Transverse colon (tissue), 4 donors: ENCODE measurements at regions not wholly inside any gene's neighbourhood (a gene's known extent, or its start where the extent isn't known, plus 50 kb on each side); places are given as distances from the start of the nearest gene placed in this dataset.

Experiments
- DNase-seq: peaks from one replicate; pipeline ENCODE4 v3.0.0-alpha.2; 2019
- H3K27ac ChIP-seq, 4 donors: fragments of 200-600 bp; sonication (generic); 2 replicates each; pipeline ENCODE4 v1.5.1; 2016 to 2018; ENCODE audit warnings: inconsistent platforms in 4 of 4
- H3K27me3 ChIP-seq: fragments of 200-600 bp; sonication (generic); 2 replicates; pipeline ENCODE4 v1.5.1; 2017; ENCODE audit warnings: inconsistent platforms
- H3K36me3 ChIP-seq, 4 donors: fragments of 200-600 bp; sonication (generic); 2 replicates each; pipeline ENCODE4 v1.5.1; 2017 to 2019; ENCODE audit warnings: inconsistent platforms in 4 of 4
- H3K4me1 ChIP-seq, 4 donors: fragments of 200-600 bp; sonication (generic); 2 replicates each; pipeline ENCODE4 v1.5.1; 2017 to 2020; ENCODE audit warnings: inconsistent platforms in 4 of 4
- H3K4me3 ChIP-seq, 4 donors: fragments of 200-600 bp; sonication (generic); 1 replicate in 1 of 4; 2 replicates in 3 of 4; pipeline versions ENCODE4 v1.5.1 to v1.6.1; 2017 to 2019; ENCODE audit warnings: inconsistent platforms in 4 of 4
- H3K9me3 ChIP-seq, 2 donors: fragments of 200-600 bp; sonication (generic); 2 replicates each; pipeline ENCODE4 v1.5.1; 2017 to 2019; ENCODE audit warnings: inconsistent platforms in 2 of 2
- EP300 ChIP-seq: sonication (generic); formaldehyde crosslinking; IDR thresholded peaks from one replicate; pipeline ENCODE4 v1.6.1; 2017; ENCODE audit warnings: antibody characterized with exemption, low read depth
- POLR2A ChIP-seq: fragments of 450-650 bp; IDR thresholded peaks from one replicate; pipeline ENCODE4 v1.6.1; 2016; ENCODE audit warnings: antibody characterized with exemption, mild to moderate bottlenecking, moderate library complexity
- POLR2AphosphoS5 ChIP-seq, 3 donors: sonication (generic); formaldehyde crosslinking; IDR thresholded peaks; one replicate each; pipeline ENCODE4 v1.6.1; 2016; ENCODE audit warnings: antibody characterized with exemption in 3 of 3
- WGBS, 2 donors: methylation state at CpG; one replicate each; pipeline ENCODE4 v1.1.5; 2018; ENCODE audit warnings: low coverage in 1 of 2; 5-methylcytosine and 5-hydroxymethylcytosine counted together
- in situ Hi-C, 4 donors: fragments of 200-750 bp; cut with MboI; loops; one replicate each; pipeline versions ENCODE4 v1.15.0 to v1.15.1; 2017; ENCODE audit warnings: low sequenced_read_pairs in 3 of 4, low pct_ligation_motif_present in 1 of 4, low pct_unique_long_range_greater_than_20kb in 1 of 4
- intact Hi-C: fragments of 100-400 bp; cut with DNase I; formaldehyde crosslinking; loops from one replicate; pipeline ENCODE4 v1.15.1; 2023; ENCODE audit warnings: low total_unique reads
- TF ChIP-seq, protein P1 (sequence below), 5 experiments: fragments of 200-600 bp in 3 of 5; fragments of 450-650 bp in 2 of 5; sonication (generic) in 3 of 5; IDR thresholded peaks; 1 replicate in 2 of 5; 2 replicates in 3 of 5; pipeline ENCODE4 v1.5.1; 2016 to 2017; ENCODE audit warnings: antibody characterized with exemption in 5 of 5, inconsistent platforms in 3 of 5, mild to moderate bottlenecking in 2 of 5, moderate library complexity in 1 of 5

DNA sequence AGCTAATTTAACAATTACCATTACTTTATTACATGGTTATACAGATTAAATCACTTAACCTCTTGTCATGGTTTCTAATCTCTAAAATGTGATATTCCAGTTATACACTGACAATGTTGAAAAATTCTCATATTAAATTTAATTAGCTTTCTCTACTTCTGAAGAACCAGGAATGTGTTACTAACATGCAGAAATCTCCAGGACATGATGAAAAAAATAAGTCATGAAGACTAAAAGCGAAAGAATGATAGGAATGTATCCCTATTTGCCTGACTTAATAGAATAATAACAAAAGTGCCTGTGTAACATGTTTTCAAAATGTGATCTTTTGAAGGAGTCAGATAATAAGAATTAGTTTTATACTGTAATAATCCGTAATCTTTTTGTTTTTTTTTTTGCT lies 2823.7 kb upstream of the PCDH20 start:
- intact Hi-C loops = no loop called here
- no peaks in the 10 kb centered on the region for H3K9me3 ChIP-seq

DNA sequence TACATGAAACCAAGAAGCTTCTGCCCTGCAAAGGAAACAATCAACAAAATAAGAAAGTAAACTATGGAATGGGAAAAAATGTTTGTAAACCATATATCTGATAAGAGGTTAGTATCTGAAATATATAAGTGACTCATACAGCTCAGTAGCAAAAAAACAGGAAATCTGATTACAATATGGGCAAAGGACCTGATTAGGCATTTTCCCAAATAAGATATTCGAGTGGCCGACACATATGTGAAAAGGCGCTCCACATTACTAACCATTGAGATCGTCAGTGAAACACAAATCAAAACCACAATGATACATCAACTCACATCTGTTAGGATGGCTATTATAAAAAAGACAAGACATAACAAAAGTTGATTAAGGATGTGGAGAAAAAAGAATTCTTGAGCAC lies 2818.6 kb upstream of the PCDH20 start:
- TF ChIP-seq POLR2A = no peak
- no peak for TF ChIP-seq POLR2AphosphoS5 (IDR thresholded peaks at IDR 0.05)
- TF ChIP-seq EP300 = no peak
- TF ChIP-seq, protein P1, sequence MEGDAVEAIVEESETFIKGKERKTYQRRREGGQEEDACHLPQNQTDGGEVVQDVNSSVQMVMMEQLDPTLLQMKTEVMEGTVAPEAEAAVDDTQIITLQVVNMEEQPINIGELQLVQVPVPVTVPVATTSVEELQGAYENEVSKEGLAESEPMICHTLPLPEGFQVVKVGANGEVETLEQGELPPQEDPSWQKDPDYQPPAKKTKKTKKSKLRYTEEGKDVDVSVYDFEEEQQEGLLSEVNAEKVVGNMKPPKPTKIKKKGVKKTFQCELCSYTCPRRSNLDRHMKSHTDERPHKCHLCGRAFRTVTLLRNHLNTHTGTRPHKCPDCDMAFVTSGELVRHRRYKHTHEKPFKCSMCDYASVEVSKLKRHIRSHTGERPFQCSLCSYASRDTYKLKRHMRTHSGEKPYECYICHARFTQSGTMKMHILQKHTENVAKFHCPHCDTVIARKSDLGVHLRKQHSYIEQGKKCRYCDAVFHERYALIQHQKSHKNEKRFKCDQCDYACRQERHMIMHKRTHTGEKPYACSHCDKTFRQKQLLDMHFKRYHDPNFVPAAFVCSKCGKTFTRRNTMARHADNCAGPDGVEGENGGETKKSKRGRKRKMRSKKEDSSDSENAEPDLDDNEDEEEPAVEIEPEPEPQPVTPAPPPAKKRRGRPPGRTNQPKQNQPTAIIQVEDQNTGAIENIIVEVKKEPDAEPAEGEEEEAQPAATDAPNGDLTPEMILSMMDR (IDR thresholded peaks at IDR 0.05) = no peak
- 64% methylated on average over 4 of the region's 4 CpGs; no CpG with 5 or more reads in 1 of the 2 donors for WGBS, 2 donors
- intact Hi-C loops = no loop called here
- no peaks in the 10 kb centered on the region for H3K36me3 ChIP-seq
- H3K4me3 ChIP-seq = no peak overlapping the region
- no peaks in the 10 kb centered on the region for H3K4me1 ChIP-seq
- no peak overlapping the region for H3K27ac ChIP-seq
- in situ Hi-C loops = no loop called here
- no peak for DNase-seq
- H3K27me3 ChIP-seq = no peaks in the 10 kb centered on the region
- H3K9me3 ChIP-seq = peaks cover 4 to 8% of the 10 kb centered on the region in 2 donors

More for the DNA sequence above, 2823.7 kb upstream of the PCDH20 start:
- no peak for DNase-seq
- Histone ChIP-seq H3K27me3 (no peaks in the 10 kb centered on the region), H3K36me3 (no peaks in the 10 kb centered on the region), H3K4me3 (no peak overlapping the region), H3K27ac (no peak overlapping the region), H3K4me1 (no peaks in the 10 kb centered on the region)
- 63 to 80% methylated on average over 2 of the region's 2 CpGs for WGBS, 2 donors
- TF ChIP-seq POLR2AphosphoS5 (IDR thresholded peaks at IDR 0.05) (no peak), POLR2A (no peak), EP300 (no peak)
- TF ChIP-seq, protein P1 (IDR thresholded peaks at IDR 0.05) = no peak
- in situ Hi-C loops = no loop called here

GRCh38 chr13:64223016-64223415 lies 2807.4 kb upstream of the PCDH20 start:
- no peak for DNase-seq
- intact Hi-C loops (no loop called here), in situ Hi-C loops (no loop called here)
- H3K4me1 ChIP-seq = no peaks in the 10 kb centered on the region
- H3K27me3 ChIP-seq = no peaks in the 10 kb centered on the region
- no peaks in the 10 kb centered on the region for H3K36me3 ChIP-seq
- TF ChIP-seq POLR2AphosphoS5 (IDR thresholded peaks at IDR 0.05) (no peak), EP300 (no peak), POLR2A (no peak)
- TF ChIP-seq, protein P1 (IDR thresholded peaks at IDR 0.05) = no peak
- WGBS, 2 donors = 73 to 88% methylated on average over 3 of the region's 3 CpGs
- H3K27ac ChIP-seq = no peak overlapping the region
- peaks cover 0 to 18% of the 10 kb centered on the region in 2 donors for H3K9me3 ChIP-seq
- no peak overlapping the region for H3K4me3 ChIP-seq

DNA sequence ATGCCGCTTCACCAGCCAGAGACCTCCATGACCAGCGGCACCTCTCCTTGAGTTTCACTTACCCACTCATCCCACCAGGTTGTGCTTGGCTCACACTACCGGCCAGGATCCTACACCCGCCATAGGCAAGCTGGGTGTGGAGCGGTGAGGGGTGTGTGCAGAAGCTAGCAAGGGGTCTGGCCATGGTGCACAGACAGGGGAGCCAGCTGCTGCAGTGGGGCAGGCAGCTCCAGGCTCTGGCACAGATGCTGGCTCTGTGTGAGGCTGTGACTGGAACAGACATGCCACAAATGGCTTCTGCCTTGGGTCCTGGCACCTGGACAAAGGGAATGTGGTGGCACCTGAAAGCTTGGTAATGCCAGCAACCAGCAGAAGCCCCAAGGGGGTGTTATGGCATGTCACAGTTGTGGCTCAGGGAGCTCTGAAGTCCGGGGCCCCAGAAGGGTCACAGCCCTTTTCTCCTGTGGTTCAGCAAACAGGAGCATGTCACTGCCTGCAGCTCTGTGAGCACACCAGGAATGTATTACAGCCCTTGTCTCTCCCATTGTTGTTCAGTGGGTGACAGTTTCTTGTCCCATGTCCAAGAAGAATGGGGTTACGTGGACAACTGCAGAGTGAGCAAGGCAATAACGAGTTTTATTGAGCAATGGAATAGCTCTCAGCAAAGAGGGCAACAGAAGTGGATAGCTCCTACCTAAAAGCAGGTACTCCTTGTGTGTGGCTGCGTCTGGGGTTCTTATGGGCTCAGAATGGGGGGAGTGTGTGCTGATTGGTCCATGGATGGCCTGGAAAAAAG lies 2791.0 kb upstream of the PCDH20 start:
- 77 to 83% methylated on average over 2 to 9 of the region's 9 CpGs for WGBS, 2 donors
- no peaks in the 10 kb centered on the region for H3K4me1 ChIP-seq

More for the DNA sequence above, 2791.0 kb upstream of the PCDH20 start:
- TF ChIP-seq, protein P1 (IDR thresholded peaks at IDR 0.05) = no peak
- TF ChIP-seq EP300 (no peak), POLR2A (no peak), POLR2AphosphoS5 (IDR thresholded peaks at IDR 0.05) (no peak)
- H3K9me3 ChIP-seq = no peaks in the 10 kb centered on the region
- DNase-seq = no peak
- H3K36me3 ChIP-seq = no peaks in the 10 kb centered on the region
- H3K27ac ChIP-seq = no peak overlapping the region
- no peak overlapping the region for H3K4me3 ChIP-seq
- intact Hi-C loops (no loop called here), in situ Hi-C loops (no loop called here)
- H3K27me3 ChIP-seq = no peaks in the 10 kb centered on the region
